RWPE1 (cell line): ENCODE measurements at regions not wholly inside any gene's neighbourhood (a gene's known extent, or its start where the extent isn't known, plus 50 kb on each side); places are given as distances from the start of the nearest gene placed in this dataset.

ENCODE experiments used
- CTCF ChIA-PET: fragments of 350-600 bp; sonication (Branson Sonifier 250); formaldehyde crosslinking; extraction: SDS; loops from one replicate; lab custom pipeline; 2021; lab: Yijun Ruan, JAX
- POLR2A ChIA-PET: fragments of 400-600 bp; formaldehyde crosslinking; extraction: SDS; loops from one replicate; lab custom pipeline; 2020; ENCODE audit warnings: antibody characterized with exemption; ENCODE audit not compliant: low non-redundant PET; lab: Yijun Ruan, JAX
- DNase-seq: peaks from one replicate; pipeline ENCODE4 v3.0.0; 2012; ENCODE audit warnings: low spot score
- H3K27ac ChIP-seq: fragments of 450-650 bp; 2 replicates; pipeline ENCODE4 v1.5.1; 2017
- CTCF ChIP-seq: fragments of 450-650 bp; conservative IDR thresholded peaks from 2 replicates; pipeline ENCODE4 v1.5.1; 2017; ENCODE audit warnings: low read depth, mild to moderate bottlenecking

DNA sequence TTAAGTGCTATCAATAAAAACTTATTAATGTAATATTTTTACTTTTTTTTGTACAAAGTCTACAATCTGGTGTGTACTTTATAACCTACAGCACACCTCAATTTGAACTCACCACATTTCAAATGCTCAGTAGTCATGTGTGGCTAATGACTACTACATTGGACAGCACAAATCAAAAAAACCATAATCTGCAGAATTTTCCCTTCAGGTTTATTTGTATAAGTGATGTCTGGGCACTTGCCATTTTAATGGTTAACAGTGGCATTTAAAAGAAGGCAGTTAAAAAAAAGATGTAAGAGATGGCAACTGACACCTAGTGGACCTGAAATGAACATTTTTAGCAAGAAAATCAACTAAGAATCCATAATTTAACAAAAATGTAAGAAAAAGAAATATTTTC lies 124.6 kb upstream of the NRBF2 start:
- H3K27ac ChIP-seq, result no peak overlapping the region
- no peak for DNase-seq
- TF ChIP-seq CTCF, result no peak
- ChIA-PET POLR2A (no interaction called here), CTCF (no interaction called here)

DNA sequence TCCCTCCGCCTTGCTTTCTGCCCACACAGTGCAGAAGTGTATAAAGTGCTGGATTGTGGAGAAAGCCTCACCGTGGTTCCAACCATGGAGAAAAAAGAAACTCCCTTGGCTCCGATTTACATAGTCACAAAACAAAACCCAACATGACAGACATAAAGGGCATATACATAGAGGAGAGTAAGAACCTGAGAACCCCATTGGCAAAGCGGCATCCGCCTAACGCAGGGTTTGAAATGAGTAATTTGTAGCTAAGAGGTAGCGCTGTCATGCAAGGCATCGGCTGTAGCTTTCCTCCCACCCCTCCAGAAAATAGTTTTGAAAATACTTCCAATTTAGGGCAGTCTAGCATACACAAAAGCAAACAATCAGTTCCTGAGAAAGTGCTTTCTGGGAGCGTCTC lies 126.0 kb upstream of the NRBF2 start:
- TF ChIP-seq CTCF, result no peak
- ChIA-PET POLR2A (no interaction called here), CTCF (no interaction called here)
- no peak overlapping the region for H3K27ac ChIP-seq
- DNase-seq, result no peak

- ChIA-PET POLR2A (no interaction called here), CTCF (interaction anchor here (1.1 kb wide), 1 partner anchor 152 kb away, joined by 9 read pairs; no protein-coding TSS in a partner anchor)
- DNase-seq, result peak; percentile 25
- TF ChIP-seq CTCF, result no peak
- H3K27ac ChIP-seq, result no peak overlapping the region
Observed at GRCh38 chr10:63005246-63005645, 127.9 kb upstream of the NRBF2 start.

- POLR2A ChIA-PET, result no interaction called here
- no peak overlapping the region for H3K27ac ChIP-seq
- CTCF ChIA-PET, result interaction anchor here (1.0 kb wide), 1 partner anchor 152 kb away, joined by 4 read pairs; no protein-coding TSS in a partner anchor
- DNase-seq, result peak; percentile 22
- TF ChIP-seq CTCF, result peak; percentile 44
Observed at GRCh38 chr10:63003816-63004453, 129.2 kb upstream of the NRBF2 start.

DNA sequence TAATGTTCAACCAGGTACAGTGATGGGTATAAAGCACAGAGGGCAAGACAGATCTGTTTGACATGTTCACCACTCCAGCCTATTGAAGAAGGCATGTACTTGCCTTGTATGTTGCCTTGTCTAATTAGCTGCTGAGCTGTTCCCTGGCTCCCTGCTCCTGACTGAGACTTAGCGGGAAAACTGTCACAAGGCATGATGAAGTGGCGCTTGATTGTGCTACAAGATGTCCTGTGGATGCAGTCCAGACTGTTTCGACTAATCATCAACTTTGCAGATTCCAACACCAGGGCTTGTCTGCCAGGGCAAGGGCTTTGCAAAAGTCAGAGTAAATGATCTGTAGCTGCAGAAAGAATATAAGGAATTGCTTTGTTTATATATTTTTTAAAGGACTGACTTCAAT lies 136.2 kb upstream of the NRBF2 start:
- no peak overlapping the region for H3K27ac ChIP-seq
- CTCF ChIA-PET, result no interaction called here
- POLR2A ChIA-PET, result no interaction called here
- DNase-seq, result no peak
- no peak for TF ChIP-seq CTCF

DNA sequence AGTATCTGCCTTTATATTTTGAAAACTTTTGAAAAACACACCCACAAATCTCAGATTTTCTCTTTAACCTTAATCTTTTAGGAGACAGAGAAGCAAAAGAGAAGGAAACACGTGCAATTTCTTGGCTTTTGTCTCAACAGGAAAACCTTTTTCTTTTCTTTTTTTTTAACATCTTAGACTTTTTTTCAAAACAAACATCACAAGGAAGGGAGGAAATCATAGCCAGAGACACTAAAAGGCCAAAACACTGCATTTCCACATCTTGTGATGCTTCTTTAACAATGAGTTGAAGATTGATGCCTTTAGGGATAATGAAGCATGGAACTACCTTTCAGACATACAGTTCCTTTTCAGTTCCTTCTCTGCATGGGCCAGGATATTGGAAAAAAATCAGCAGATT lies 136.6 kb upstream of the NRBF2 start:
- H3K27ac ChIP-seq, result no peak overlapping the region
- DNase-seq, result no peak
- CTCF ChIA-PET, result no interaction called here
- no peak for TF ChIP-seq CTCF
- POLR2A ChIA-PET, result no interaction called here
